Progenitor cell of endocrine pancreas (in vitro differentiated cells): ENCODE measurements at regions not wholly inside any gene's neighbourhood (a gene's known extent, or its start where the extent isn't known, plus 50 kb on each side); places are given as distances from the start of the nearest gene placed in this dataset.
"Not testable (repeated sequence)": the region's sequence is repeated elsewhere in the genome, so short reads cannot be mapped to it uniquely, and the experiment has no call there.

Source experiments
- DNase-seq: peaks from one replicate; pipeline ENCODE4 v3.0.0; 2021; ENCODE audit warnings: low spot score; ENCODE audit not compliant: unreplicated experiment
- H3K27ac Mint-ChIP-seq: 2 replicates; pipeline ENCODE4 v1.8.0; 2021; ENCODE audit warnings: mild to moderate bottlenecking, moderate library complexity, mixed read lengths
- H3K27me3 Mint-ChIP-seq: 2 replicates; pipeline ENCODE4 v1.8.0; 2021; ENCODE audit warnings: mixed read lengths
- H3K36me3 Mint-ChIP-seq: 2 replicates; pipeline ENCODE4 v1.8.0; 2022; ENCODE audit warnings: mixed read lengths; ENCODE audit not compliant: insufficient read depth
- H3K4me1 Mint-ChIP-seq: 2 replicates; pipeline ENCODE4 v1.8.0; 2021; ENCODE audit warnings: low read depth, mixed read lengths
- H3K4me3 Mint-ChIP-seq: 2 replicates; pipeline ENCODE4 v1.8.0; 2021; ENCODE audit warnings: low read depth, mild to moderate bottlenecking, moderate library complexity, mixed read lengths
- H3K9me3 Mint-ChIP-seq: 2 replicates; pipeline ENCODE4 v1.8.0; 2021; ENCODE audit warnings: low read depth, mixed read lengths
- TF ChIP-seq, protein P1 (sequence below): fragments of 200-600 bp; sonication (generic); IDR thresholded peaks from one replicate; pipeline ENCODE4 v1.5.0; 2021; ENCODE audit warnings: antibody characterized with exemption, mild to moderate bottlenecking; ENCODE audit not compliant: unreplicated experiment

DNA sequence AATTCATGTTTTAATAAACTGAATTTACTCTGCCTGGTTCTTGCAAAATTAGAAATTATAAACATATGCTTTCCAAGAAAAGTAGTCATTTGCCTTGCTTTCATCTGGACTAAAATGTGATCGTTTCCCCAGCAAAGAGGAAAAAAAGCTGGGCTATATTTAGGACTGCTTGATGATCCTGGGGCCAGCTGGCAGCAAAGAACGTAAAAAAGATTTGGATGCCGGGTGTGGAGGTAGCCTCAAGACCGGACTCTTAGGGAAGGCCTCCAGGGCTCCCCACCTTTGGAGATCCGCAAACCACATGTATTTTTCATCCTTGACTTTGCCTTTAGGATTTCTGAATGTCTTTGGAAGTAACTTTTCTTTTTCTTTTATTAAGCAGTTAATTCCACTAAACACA is 156.1 kb upstream of the SEMA6A start:
- Mint-ChIP-seq H3K36me3 (no peaks in the 10 kb centered on the region), H3K4me1 (peaks cover 3% of the 10 kb centered on the region), H3K4me3 (no peak overlapping the region), H3K27ac (no peak overlapping the region), H3K27me3 (peaks cover 8% of the 10 kb centered on the region), H3K9me3 (no peaks in the 10 kb centered on the region)
- no peak for DNase-seq
- TF ChIP-seq, protein P1, sequence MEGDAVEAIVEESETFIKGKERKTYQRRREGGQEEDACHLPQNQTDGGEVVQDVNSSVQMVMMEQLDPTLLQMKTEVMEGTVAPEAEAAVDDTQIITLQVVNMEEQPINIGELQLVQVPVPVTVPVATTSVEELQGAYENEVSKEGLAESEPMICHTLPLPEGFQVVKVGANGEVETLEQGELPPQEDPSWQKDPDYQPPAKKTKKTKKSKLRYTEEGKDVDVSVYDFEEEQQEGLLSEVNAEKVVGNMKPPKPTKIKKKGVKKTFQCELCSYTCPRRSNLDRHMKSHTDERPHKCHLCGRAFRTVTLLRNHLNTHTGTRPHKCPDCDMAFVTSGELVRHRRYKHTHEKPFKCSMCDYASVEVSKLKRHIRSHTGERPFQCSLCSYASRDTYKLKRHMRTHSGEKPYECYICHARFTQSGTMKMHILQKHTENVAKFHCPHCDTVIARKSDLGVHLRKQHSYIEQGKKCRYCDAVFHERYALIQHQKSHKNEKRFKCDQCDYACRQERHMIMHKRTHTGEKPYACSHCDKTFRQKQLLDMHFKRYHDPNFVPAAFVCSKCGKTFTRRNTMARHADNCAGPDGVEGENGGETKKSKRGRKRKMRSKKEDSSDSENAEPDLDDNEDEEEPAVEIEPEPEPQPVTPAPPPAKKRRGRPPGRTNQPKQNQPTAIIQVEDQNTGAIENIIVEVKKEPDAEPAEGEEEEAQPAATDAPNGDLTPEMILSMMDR = no peak

DNA sequence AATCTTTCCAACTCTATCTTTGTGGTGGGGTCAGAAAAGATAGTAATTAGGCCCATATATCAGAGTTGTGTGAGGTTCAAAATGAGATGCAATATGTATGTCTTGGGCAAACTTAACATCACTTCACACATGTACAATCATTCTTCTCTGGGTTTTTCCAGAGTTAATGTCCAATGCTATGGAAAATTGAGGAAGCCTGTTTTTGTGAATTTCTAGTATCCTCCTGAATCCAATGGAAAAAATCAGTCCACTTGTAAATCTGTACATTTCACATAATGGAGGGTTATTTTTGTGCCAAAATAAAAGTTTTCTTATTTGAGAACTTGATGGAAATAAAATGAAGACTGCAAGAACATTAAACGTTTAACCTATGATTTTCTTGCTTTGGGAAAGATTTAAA is 155.6 kb upstream of the SEMA6A start:
- Mint-ChIP-seq H3K36me3 (no peaks in the 10 kb centered on the region), H3K9me3 (no peaks in the 10 kb centered on the region), H3K27ac (no peak overlapping the region), H3K4me3 (no peak overlapping the region), H3K27me3 (peaks cover 8% of the 10 kb centered on the region), H3K4me1 (peaks cover 3% of the 10 kb centered on the region)
- DNase-seq = no peak
- TF ChIP-seq, protein P1 = no peak

DNA sequence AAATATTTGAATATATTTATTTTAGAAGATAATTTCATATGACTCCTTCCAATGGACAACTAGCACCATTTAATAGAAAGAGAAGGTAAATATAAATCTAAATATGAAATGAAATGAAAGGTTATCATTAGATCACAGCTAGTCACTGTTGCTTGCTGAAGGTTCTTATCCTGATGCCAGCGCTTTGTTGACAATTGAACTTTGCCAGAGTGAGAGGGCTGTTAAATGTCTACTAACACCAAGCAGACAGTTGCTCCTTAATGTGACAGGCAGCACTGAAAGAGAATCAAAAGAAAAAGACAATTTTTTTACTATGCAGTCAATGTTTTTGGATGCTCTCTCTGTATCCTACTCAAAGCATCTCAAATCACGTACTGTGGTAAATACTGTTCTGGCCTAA is 152.6 kb upstream of the SEMA6A start:
- Mint-ChIP-seq H3K4me3 (no peak overlapping the region), H3K36me3 (no peaks in the 10 kb centered on the region), H3K9me3 (no peaks in the 10 kb centered on the region), H3K27ac (no peak overlapping the region), H3K27me3 (no peaks in the 10 kb centered on the region), H3K4me1 (peaks cover 3% of the 10 kb centered on the region)
- TF ChIP-seq, protein P1 = no peak
- DNase-seq = no peak

DNA sequence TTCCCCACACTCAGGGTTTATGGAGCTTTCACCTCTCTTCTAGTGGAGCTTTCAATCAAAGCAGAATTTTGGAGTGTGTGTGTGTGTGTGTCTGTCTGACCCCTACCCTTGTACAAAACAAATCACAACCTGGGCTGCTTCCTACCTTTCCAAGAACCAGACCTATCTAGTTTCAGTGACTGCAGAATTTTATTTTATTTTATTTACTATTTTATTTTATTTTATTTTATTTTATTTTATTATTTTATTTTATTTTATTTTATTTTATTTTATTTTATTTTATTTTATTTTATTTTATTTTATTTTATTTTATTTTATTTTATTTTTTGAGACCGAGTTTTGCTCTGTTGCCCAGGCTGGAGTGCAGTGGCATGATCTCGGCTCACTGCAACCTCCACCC is 151.6 kb upstream of the SEMA6A start:
- not testable (repeated sequence) for H3K27ac Mint-ChIP-seq, H3K27me3 Mint-ChIP-seq, H3K9me3 Mint-ChIP-seq, H3K4me1 Mint-ChIP-seq, H3K36me3 Mint-ChIP-seq, H3K4me3 Mint-ChIP-seq, DNase-seq

DNA sequence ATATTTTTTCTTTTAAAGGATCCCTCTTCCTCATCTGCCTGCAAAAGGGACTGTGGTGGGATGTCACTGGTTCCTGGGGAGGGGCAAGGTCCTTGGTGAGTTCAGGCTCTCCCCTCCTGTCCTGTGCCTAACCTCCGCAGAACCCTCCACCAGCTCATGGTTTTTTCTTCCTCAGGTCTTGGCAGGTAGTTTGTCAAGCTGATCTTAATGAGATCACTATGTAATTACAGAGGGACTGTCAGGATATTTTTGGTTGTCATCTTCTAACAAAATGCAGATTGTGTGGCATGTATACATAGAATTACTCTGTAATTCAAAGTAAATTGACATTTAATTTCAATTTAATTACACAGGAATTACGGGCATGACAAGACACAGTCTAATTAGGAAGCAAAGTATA is 150.3 kb upstream of the SEMA6A start:
- Mint-ChIP-seq H3K4me3 (no peak overlapping the region), H3K4me1 (no peaks in the 10 kb centered on the region), H3K9me3 (no peaks in the 10 kb centered on the region), H3K36me3 (no peaks in the 10 kb centered on the region), H3K27ac (no peak overlapping the region), H3K27me3 (no peaks in the 10 kb centered on the region)
- DNase-seq = no peak
- TF ChIP-seq, protein P1 = no peak

DNA sequence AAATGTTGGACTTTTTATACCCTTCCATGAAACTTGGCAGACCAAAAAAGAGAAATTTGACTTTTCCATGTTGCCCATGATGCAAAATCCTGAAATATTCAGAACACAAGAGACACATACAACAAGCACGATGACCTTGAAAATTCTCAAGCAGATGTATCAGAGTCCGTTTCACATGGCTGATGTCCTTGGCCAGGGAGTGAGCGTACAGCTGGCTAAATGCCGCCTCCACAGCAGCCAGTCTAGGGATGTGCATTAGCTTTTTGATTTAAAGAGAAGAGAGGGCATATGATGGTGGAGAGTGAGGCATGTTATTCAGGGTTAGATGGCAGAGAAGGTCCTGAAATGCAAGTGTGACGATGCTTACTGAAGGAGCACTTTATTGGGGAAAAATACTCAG is 148.0 kb upstream of the SEMA6A start:
- H3K27ac Mint-ChIP-seq = no peak overlapping the region
- no peak for DNase-seq
- no peaks in the 10 kb centered on the region for H3K9me3 Mint-ChIP-seq
- TF ChIP-seq, protein P1 = no peak
- H3K4me3 Mint-ChIP-seq = no peak overlapping the region
- no peaks in the 10 kb centered on the region for H3K36me3 Mint-ChIP-seq
- H3K4me1 Mint-ChIP-seq = no peaks in the 10 kb centered on the region
- no peaks in the 10 kb centered on the region for H3K27me3 Mint-ChIP-seq
